ENCODE measurements at regions not wholly inside any gene's neighbourhood (a gene's known extent, or its start where the extent isn't known, plus 50 kb on each side); places are given as distances from the start of the nearest gene placed in this dataset.
"Not testable (repeated sequence)": the region's sequence is repeated elsewhere in the genome, so short reads cannot be mapped to it uniquely, and the experiment has no call there.

DNA sequence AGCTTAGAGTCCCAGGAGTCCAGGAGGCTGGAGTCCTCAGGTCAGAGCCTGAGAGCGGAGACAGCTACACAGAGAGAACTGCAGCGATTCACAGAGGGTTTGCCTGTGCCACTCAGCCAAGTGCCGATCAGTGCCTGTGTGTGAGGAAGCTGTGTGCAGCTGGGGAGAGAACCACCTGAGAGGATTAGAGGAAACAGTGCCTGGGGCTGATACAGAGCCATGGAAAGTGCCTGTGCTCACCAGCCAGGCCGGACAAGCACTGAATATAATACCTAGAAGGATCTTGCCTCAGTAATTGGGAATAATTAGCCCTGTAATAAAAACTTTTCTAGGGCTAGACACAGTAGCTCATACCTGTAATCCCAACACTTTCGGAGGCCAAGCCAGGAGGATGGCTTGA, 134.7 kb downstream of the ARHGAP11B start:
- not testable (repeated sequence) for TF ChIP-seq POLR2A (IDR thresholded peaks at IDR 0.05; ENCODE audit: extremely low read depth, insufficient read length); CTCF (IDR thresholded peaks at IDR 0.05; ENCODE audit: low read depth, low read length); MYC (IDR thresholded peaks at IDR 0.05; ENCODE audit: low read depth, low read length); MAX (IDR thresholded peaks at IDR 0.05; ENCODE audit: low read depth, low read length)

All from NB4 (cell line).